GM21576 (cell line): ENCODE measurements at regions not wholly inside any gene's neighbourhood (a gene's known extent, or its start where the extent isn't known, plus 50 kb on each side); places are given as distances from the start of the nearest gene placed in this dataset.

Experiments
- ATAC-seq: cut with Tn5 transposase; IDR thresholded peaks from one replicate; pipeline ENCODE4 v1.9.1; 2021; ENCODE audit warnings: mild to moderate bottlenecking, moderate library complexity; ENCODE audit not compliant: unreplicated experiment

GRCh38 chr18:27235218-27235870 lies 50.2 kb upstream of the CHST9 start:
- ATAC-seq, result no peak
